Activated T-helper 2 cell treated with anti-CD3 and anti-CD28 coated beads, Interferon-gamma antibody, Interleukin-2, Interleukin-4, amounts not matched to agents 10 μg/mL and 5 μg/mL and 100 μg/mL, durations not matched to agents 14 hours and 24 hours and 36 hours (primary cell): ENCODE measurements at regions not wholly inside any gene's neighbourhood (a gene's known extent, or its start where the extent isn't known, plus 50 kb on each side); places are given as distances from the start of the nearest gene placed in this dataset.
"Not testable (repeated sequence)": the region's sequence is repeated elsewhere in the genome, so short reads cannot be mapped to it uniquely, and the experiment has no call there.

ENCODE experiments used
- DNase-seq: peaks from one replicate; pipeline ENCODE4 v3.0.0; 2021; ENCODE audit warnings: low spot score
- H3K27ac Mint-ChIP-seq: one replicate; pipeline ENCODE4 v1.8.0; 2021; ENCODE audit warnings: mixed read lengths
- H3K27me3 Mint-ChIP-seq: one replicate; pipeline ENCODE4 v1.8.0; 2021; ENCODE audit warnings: low read depth, mixed read lengths
- H3K36me3 Mint-ChIP-seq: one replicate; pipeline ENCODE4 v1.8.0; 2021; ENCODE audit warnings: low read depth, mixed read lengths
- H3K4me1 Mint-ChIP-seq: one replicate; pipeline ENCODE4 v1.8.0; 2021; ENCODE audit warnings: low read depth, mixed read lengths
- H3K4me3 Mint-ChIP-seq: one replicate; pipeline ENCODE4 v1.8.0; 2021; ENCODE audit warnings: low read depth, mild to moderate bottlenecking, moderate library complexity, mixed read lengths
- H3K9me3 Mint-ChIP-seq: one replicate; pipeline ENCODE4 v1.8.0; 2021; ENCODE audit warnings: mixed read lengths
- intact Hi-C: fragments of 100-400 bp; cut with micrococcal nuclease; formaldehyde crosslinking; loops from one replicate; pipeline ENCODE4 v1.15.1; 2023

DNA sequence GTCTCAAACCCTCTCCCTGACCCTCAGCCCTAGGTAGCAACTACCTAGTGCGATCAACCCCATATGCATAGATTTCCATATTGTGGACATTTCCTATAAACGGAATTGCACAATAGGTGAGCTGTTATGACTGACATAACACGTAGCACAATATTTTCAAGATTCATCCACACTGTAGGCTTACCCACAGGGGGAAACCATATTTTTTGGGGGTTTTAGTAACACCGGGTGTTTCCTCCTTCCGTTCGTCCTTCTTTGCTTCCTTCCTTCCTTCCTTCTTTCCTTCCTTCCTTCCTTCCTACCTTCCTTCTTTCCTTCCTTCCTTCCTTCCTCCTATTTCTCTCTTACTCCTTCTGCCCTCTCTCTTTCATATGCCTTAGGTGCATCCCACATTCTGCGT is 524.2 kb downstream of the CWH43 start:
- H3K27me3 Mint-ChIP-seq, H3K27ac Mint-ChIP-seq, H3K4me3 Mint-ChIP-seq, intact Hi-C loops, DNase-seq, H3K36me3 Mint-ChIP-seq, H3K4me1 Mint-ChIP-seq: not testable (repeated sequence)
- peaks cover 46% of the 10 kb centered on the region for H3K9me3 Mint-ChIP-seq

- DNase-seq, H3K4me3 Mint-ChIP-seq, H3K27me3 Mint-ChIP-seq, H3K27ac Mint-ChIP-seq, H3K36me3 Mint-ChIP-seq, intact Hi-C loops, H3K4me1 Mint-ChIP-seq: not testable (repeated sequence)
- H3K9me3 Mint-ChIP-seq, result peaks cover 57% of the 10 kb centered on the region
Observed at GRCh38 chr4:49511353-49511752, 525.3 kb downstream of the CWH43 start.

DNA sequence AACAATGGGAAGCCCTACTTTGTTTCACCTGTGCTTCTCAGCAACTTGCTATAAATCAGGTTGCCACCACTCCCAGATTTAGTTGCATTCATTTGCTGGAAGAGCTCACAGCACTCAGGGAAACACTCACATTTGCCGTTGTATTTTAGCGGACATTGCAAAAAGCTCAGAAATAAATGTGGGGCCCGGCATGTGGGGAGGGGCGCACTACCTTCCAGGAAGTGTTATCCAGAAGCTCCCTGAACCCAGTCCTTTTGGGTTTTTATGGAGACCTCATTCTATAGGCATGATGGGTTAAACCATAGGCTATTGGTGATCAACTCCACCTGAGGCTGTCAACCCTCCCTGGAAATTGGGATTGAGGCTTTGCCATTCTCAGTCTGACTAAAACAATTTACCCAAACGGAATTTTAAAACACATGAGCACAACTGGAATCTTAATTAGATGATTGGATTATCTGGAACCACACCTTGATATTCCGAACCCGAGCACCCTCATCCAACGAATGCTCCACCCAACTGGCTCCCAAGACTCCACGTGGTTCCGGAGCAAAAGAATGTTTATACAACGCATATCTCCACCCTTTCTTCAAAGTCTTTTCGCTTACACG is 525.9 kb downstream of the CWH43 start:
- DNase-seq, H3K4me3 Mint-ChIP-seq, H3K4me1 Mint-ChIP-seq, H3K27ac Mint-ChIP-seq, H3K36me3 Mint-ChIP-seq, H3K27me3 Mint-ChIP-seq, intact Hi-C loops: not testable (repeated sequence)
- H3K9me3 Mint-ChIP-seq, result peaks cover 63% of the 10 kb centered on the region

DNA sequence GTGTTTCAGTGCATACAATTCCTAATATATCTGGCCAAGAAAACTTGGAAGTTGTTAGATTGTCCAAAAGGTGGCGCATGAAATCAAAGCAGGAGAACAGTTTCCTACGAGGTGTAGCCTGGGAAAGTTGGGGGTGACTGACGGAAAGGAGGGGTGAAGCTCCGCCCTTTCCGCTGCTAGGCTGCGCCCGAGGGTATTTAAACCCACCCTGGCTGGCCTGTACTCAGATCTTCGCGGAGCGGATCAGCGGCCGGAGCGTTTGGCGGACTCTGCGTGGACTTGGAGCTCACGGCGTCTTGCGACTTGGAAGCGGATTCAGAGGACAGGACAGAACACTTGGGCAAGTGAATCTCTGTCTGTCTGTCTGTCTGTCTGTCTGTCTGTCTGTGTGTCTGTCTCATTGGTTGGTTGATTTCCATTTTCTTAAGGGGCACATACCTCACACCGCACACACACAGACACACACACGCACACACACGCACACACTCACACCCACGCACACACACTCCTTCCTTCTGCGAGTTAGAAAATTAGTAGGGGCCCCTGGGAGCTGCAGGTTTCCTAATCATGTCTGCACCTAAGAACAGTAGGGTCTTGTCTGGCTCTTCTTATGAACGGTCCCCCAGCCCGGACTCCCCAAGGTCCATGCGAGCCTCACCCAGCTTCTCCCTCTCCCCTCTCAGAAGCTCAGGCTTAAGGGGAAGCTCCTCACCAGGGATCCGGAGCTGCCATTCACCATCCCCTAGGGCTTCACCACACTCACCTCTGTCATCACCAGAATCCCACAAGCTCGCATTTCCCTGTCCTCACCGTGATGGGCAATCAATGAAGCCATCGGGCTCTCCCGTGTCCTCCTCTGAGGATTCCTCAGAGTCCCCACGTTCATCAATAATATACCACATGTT is 526.8 kb downstream of the CWH43 start:
- H3K4me3 Mint-ChIP-seq, intact Hi-C loops, H3K27me3 Mint-ChIP-seq, H3K27ac Mint-ChIP-seq, H3K36me3 Mint-ChIP-seq, H3K4me1 Mint-ChIP-seq, DNase-seq: not testable (repeated sequence)
- H3K9me3 Mint-ChIP-seq, result peaks cover 69% of the 10 kb centered on the region

DNA sequence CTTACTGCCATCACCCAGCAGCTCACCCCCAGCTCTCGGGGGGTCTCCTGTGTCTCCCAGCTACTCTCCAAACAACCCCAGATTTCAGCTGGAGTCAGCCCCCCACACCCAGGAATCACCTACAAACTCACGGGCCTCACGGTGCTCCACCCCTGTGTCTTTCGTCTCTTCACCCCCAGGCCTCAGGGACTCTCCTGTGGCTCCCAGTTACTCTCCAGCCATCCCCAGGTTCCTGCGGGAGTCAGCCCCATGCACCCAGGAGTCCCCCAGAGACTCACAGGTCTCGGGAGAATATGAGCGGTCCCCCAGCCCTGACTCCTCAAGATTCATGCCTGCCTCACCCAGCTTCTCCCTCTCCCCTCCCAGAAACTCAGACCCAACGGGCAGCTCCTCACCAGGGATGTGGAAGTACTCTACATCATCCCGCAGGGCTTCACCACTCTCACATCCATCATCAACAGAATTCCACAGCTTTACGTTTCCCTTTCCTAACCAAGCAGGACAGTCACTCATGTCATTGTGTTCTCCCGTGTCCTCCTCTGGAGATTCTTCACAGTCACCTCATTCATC is 527.6 kb downstream of the CWH43 start:
- H3K9me3 Mint-ChIP-seq, result peaks cover 69% of the 10 kb centered on the region

GRCh38 chr4:49514171-49514699 is 528.2 kb downstream of the CWH43 start:
- H3K4me3 Mint-ChIP-seq, intact Hi-C loops, H3K36me3 Mint-ChIP-seq, H3K27me3 Mint-ChIP-seq, H3K27ac Mint-ChIP-seq, H3K4me1 Mint-ChIP-seq, DNase-seq: not testable (repeated sequence)
- H3K9me3 Mint-ChIP-seq, result peaks cover 69% of the 10 kb centered on the region

More for the DNA sequence above, 527.6 kb downstream of the CWH43 start:
- H3K27ac Mint-ChIP-seq, DNase-seq, H3K4me1 Mint-ChIP-seq, intact Hi-C loops, H3K27me3 Mint-ChIP-seq, H3K4me3 Mint-ChIP-seq, H3K36me3 Mint-ChIP-seq: not testable (repeated sequence)

GRCh38 chr4:49514841-49515240 is 528.8 kb downstream of the CWH43 start:
- peaks cover 69% of the 10 kb centered on the region for H3K9me3 Mint-ChIP-seq
- intact Hi-C loops, DNase-seq, H3K36me3 Mint-ChIP-seq, H3K27me3 Mint-ChIP-seq, H3K4me3 Mint-ChIP-seq, H3K27ac Mint-ChIP-seq, H3K4me1 Mint-ChIP-seq: not testable (repeated sequence)

DNA sequence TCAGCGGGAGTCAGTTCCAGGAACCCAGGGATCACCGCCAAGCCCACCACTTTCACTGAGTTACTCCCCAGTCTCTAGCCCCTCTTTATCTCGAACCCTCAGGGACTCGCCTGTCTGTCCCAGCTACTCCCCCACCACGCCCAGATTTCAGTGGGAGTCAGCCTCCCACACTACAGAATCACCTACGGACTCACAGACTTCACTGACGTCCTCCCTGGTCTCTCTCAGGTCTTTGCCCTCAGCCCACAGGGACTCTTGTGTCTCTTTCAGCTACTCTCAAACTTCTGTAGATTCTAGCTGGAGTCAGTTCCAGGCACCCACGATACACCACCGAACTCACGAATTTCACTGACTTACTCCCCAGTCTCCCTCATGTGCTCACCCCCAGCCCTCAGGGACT is 529.2 kb downstream of the CWH43 start:
- H3K27ac Mint-ChIP-seq, intact Hi-C loops, DNase-seq, H3K36me3 Mint-ChIP-seq, H3K4me1 Mint-ChIP-seq, H3K4me3 Mint-ChIP-seq, H3K27me3 Mint-ChIP-seq: not testable (repeated sequence)
- peaks cover 65% of the 10 kb centered on the region for H3K9me3 Mint-ChIP-seq

DNA sequence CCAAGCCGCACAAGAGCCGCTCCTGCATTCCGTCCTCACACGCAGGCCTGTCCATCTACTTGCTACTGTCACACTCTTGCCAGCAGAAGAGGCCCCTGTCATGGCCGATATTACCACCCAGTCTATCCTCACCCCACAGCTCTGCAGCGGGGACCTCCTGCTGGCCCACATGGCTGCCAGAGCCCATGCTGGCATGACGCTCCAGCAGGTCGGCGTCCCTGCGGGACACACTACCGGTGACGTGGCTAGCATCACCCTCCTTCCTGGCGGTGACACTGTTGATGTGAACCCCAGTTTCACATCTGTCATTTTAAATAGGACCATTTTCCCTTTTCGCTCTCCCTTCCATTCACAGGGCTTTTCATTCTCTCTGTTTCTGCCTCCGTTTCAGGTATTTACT is 530.0 kb downstream of the CWH43 start:
- DNase-seq, H3K36me3 Mint-ChIP-seq, intact Hi-C loops, H3K4me3 Mint-ChIP-seq, H3K27ac Mint-ChIP-seq, H3K4me1 Mint-ChIP-seq, H3K27me3 Mint-ChIP-seq: not testable (repeated sequence)
- peaks cover 56% of the 10 kb centered on the region for H3K9me3 Mint-ChIP-seq

DNA sequence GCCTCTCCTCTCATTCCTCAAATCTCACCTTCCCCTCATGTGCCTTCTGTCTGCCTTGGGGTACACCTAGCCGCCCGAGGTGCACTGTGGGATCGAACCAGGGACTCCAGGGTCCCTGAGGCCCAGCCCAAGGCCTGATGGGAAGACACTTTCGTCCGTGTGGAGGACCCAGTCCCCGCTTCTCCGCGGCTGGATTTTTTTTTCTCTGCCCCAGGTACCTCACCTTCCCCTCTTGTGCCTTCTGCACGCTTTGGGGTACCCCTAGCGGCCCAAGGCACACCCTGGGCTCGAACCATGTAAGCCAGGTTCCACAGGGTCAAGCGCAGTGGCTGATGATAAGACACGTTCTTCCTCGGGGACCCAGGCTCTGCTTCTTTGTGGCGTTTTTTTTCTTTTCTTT is 530.7 kb downstream of the CWH43 start:
- Mint-ChIP-seq H3K27ac (no peak overlapping the region), H3K9me3 (peaks cover 49% of the 10 kb centered on the region), H3K27me3 (no peaks in the 10 kb centered on the region), H3K4me3 (no peak overlapping the region), H3K36me3 (peaks cover 5% of the 10 kb centered on the region), H3K4me1 (no peaks in the 10 kb centered on the region)
- intact Hi-C loops, result no loop called here
- no peak for DNase-seq

DNA sequence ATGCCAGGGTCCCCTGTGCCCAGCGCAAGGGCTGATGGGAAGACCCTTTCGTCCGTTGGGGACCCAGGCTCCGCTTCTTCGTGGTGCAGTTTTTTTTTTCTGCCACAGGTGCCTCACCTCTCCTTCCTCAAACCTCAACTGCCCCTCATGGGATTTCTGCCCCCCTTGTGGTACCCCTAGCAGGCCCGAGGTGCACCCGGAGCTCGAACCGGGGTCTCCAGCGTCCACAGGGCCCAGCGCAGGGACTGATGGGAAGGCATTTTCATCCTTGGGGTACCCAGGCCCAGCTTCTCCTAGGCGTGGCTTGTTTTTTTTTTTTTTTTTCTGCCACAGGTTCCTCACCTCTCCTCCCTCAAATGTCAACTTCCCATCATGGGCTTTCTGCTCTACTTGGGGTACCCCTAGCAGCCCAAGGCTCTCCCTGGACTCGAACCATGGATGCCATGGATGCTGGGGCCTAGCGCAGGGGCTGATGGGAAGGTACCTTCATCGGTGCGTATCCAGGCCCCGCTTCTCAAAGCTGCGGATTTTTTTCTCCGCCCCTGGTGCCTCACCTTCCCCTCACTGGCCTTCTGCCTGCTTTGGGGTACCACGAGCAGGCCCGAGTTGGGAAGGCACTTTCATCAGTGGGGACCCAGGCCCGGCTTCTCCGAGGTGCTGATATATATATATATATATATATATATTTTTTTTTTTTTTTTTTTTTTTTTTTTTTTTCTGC is 531.6 kb downstream of the CWH43 start:
- intact Hi-C loops, H3K36me3 Mint-ChIP-seq, DNase-seq, H3K4me3 Mint-ChIP-seq, H3K27me3 Mint-ChIP-seq, H3K27ac Mint-ChIP-seq, H3K4me1 Mint-ChIP-seq: not testable (repeated sequence)
- H3K9me3 Mint-ChIP-seq, result peaks cover 43% of the 10 kb centered on the region

DNA sequence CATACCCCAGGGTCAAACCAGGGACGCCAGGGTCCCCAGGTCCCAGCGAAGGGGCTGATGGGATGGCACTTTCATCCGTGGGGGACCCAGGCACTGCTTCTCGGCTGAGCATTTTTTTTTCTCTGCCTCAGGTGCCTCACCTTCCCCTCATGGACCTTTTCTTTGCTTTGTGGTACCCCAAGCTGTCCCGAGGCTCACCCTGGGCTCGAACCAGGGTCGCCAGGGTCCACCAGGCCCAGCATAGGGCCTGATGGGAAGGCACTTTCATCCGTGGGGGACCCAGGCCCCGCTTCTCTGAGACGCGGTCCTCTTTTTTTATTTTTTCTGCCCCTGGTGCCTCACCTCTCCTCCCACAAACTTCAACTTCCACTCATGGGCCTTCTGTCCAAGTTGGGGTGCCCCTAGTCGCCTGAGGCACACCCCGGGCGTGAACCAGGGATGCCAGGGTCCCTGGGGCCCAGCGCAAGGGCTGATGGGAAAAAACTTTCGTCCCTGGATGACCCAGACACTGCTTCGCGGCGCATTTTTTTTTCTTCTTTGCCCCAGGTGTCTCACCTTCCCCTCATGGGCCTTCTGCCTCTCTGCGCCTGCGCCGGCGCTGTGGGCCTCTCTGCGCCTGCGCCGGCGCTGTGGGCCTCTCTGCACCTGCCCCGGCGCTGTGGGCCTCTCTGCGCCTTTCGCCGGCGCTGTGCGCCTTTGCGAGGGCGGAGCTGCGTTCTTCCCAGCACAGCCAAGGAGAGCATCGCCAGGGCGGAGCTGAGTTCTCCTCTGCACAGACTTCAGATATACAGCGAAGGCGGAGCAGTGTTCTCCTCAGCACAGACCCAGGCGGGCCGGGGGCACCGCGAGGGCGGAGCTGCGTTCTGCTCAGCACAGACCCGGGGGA is 533.3 kb downstream of the CWH43 start:
- H3K27me3 Mint-ChIP-seq, H3K27ac Mint-ChIP-seq, intact Hi-C loops, H3K4me3 Mint-ChIP-seq, H3K4me1 Mint-ChIP-seq, H3K36me3 Mint-ChIP-seq, DNase-seq: not testable (repeated sequence)
- peaks cover 31% of the 10 kb centered on the region for H3K9me3 Mint-ChIP-seq
